HCT116 (cell line): ENCODE measurements at regions not wholly inside any gene's neighbourhood (a gene's known extent, or its start where the extent isn't known, plus 50 kb on each side); places are given as distances from the start of the nearest gene placed in this dataset.

Experiments
- ATAC-seq: fragments of 200-7000 bp; cut with Tn5 transposase; 2 replicates; pipeline ENCODE4 v1.9.1; 2020; ENCODE audit warnings: mild to moderate bottlenecking, moderate library complexity
- BruUV-seq: library from RNA; stranded (reverse); fragments of 400-500 nt; replicated peaks from 2 replicates; lab custom pipeline; 2021; lab: Mats Ljungman, UMichigan
- CTCF ChIA-PET: fragments of 300-600 bp; sonication (Branson Sonifier 250); formaldehyde crosslinking; loops from one replicate; lab custom pipeline; 2021; ENCODE audit warnings: antibody characterized with exemption; lab: Charles Lee
- POLR2A ChIA-PET: fragments of 300-600, 350-600 bp; sonication (Branson Sonifier 250); formaldehyde crosslinking; loops from one replicate; lab custom pipeline; 2021; ENCODE audit warnings: antibody characterized with exemption; lab: Charles Lee
- RAD21 ChIA-PET, 2 experiments: fragments of 300-600 bp; sonication (Branson Sonifier 250); formaldehyde crosslinking; loops; one replicate each; lab custom pipeline; 2023; ENCODE audit warnings: low total read pairs in 2 of 2; ENCODE audit not compliant: uncharacterized antibody in 2 of 2, unreplicated experiment in 2 of 2, low non-redundant PET in 1 of 2; lab: Charles Lee
- DNase-seq: peaks from one replicate; pipeline ENCODE4 v3.0.0-alpha.2; 2010; ENCODE audit warnings: low read depth, low spot score
- H2AFZ ChIP-seq: fragments of 200-600 bp; shearing (Covaris generic), sonication (generic); 2 replicates; pipeline ENCODE4 v1.6.1; 2017; ENCODE audit warnings: low read depth, mixed run types, mixed read lengths, antibody characterized with exemption, low read length; ENCODE audit not compliant: poor library complexity, severe bottlenecking
- H3K27ac ChIP-seq: 2 replicates; pipeline ENCODE4 v1.5.1; 2012; ENCODE audit warnings: low read depth, low read length
- H3K27me3 ChIP-seq: fragments of 200-600 bp; sonication (generic); 2 replicates; pipeline ENCODE4 v1.6.1; 2016; ENCODE audit warnings: mixed run types, low read length, mixed read lengths; ENCODE audit not compliant: insufficient read depth
- H3K36me3 ChIP-seq, 2 experiments: fragments of 200-500 bp in 1 of 2; fragments of 200-600 bp in 1 of 2; sonication (Bioruptor generic) in 1 of 2; sonication (generic) in 1 of 2; 2 replicates each; pipeline versions ENCODE4 v1.5.1 to v1.6.1; 2014 to 2016; ENCODE audit warnings: low read length in 2 of 2, inconsistent platforms in 1 of 2, mixed read lengths in 1 of 2, mixed run types in 1 of 2; ENCODE audit not compliant: insufficient read depth in 2 of 2, control insufficient read depth in 1 of 2
- H3K4me1 ChIP-seq, 2 experiments: fragments of 200-600 bp in 1 of 2; sonication (generic) in 1 of 2; 2 replicates each; pipeline versions ENCODE4 v1.5.1 to v1.6.1; 2012 to 2017; ENCODE audit warnings: low read length in 2 of 2, inconsistent platforms in 1 of 2, mild to moderate bottlenecking in 1 of 2, mixed read lengths in 1 of 2, mixed run types in 1 of 2, moderate library complexity in 1 of 2; ENCODE audit not compliant: insufficient read depth in 2 of 2, control insufficient read depth in 1 of 2
- H3K4me2 ChIP-seq: fragments of 200-600 bp; sonication (generic); 2 replicates; pipeline ENCODE4 v1.6.1; 2017; ENCODE audit warnings: mixed run types, low read length, mixed read lengths
- H3K4me3 ChIP-seq, 2 experiments: fragments of 200-600 bp in 1 of 2; sonication (generic) in 1 of 2; replicated peaks in 1 of 2; 2 replicates each; pipeline ENCODE4 v1.5.1; 2011 to 2016; ENCODE audit warnings: low read length in 2 of 2, control low read depth in 1 of 2, low read depth in 1 of 2, mild to moderate bottlenecking in 1 of 2, mixed read lengths in 1 of 2, mixed run types in 1 of 2
- H3K79me2 ChIP-seq: fragments of 200-600 bp; sonication (generic); 2 replicates; pipeline ENCODE4 v1.6.1; 2017; ENCODE audit warnings: mild to moderate bottlenecking, mixed run types, low read length, moderate library complexity, mixed read lengths; ENCODE audit not compliant: insufficient read depth
- H3K9ac ChIP-seq: fragments of 200-600 bp; sonication (generic); 2 replicates; pipeline ENCODE4 v1.6.1; 2016; ENCODE audit warnings: low read length, mixed read lengths
- H3K9me2 ChIP-seq: fragments of 200-600 bp; sonication (generic), shearing (Covaris generic); 2 replicates; pipeline ENCODE4 v1.6.1; 2017; ENCODE audit warnings: mixed run types, mild to moderate bottlenecking, moderate library complexity; ENCODE audit not compliant: insufficient read depth
- H3K9me3 ChIP-seq, 2 experiments: fragments of 200-500 bp in 1 of 2; fragments of 200-600 bp in 1 of 2; sonication (Bioruptor generic) in 1 of 2; sonication (generic) in 1 of 2; 2 replicates each; pipeline ENCODE4 v1.6.1; 2014 to 2017; ENCODE audit warnings: low read length in 2 of 2, mixed read lengths in 2 of 2, inconsistent platforms in 1 of 2, low read depth in 1 of 2, mild to moderate bottlenecking in 1 of 2, mixed run types in 1 of 2, moderate library complexity in 1 of 2; ENCODE audit not compliant: control insufficient read depth in 1 of 2, insufficient read depth in 1 of 2
- H4K20me1 ChIP-seq: fragments of 200-600 bp; sonication (generic), shearing (Covaris generic); 2 replicates; pipeline ENCODE4 v1.6.1; 2017; ENCODE audit warnings: mixed run types, mild to moderate bottlenecking, moderate library complexity; ENCODE audit not compliant: insufficient read depth
- CBX3 ChIP-seq: IDR thresholded peaks from 2 replicates; pipeline ENCODE4 v1.6.1; 2012; ENCODE audit warnings: low read depth
- ELF1 ChIP-seq: IDR thresholded peaks from 2 replicates; pipeline ENCODE4 v1.6.1; 2012; ENCODE audit warnings: low read depth, borderline replicate concordance
- EZH2phosphoT487 ChIP-seq: fragments of 200-600 bp; IDR thresholded peaks from 2 replicates; pipeline ENCODE4 v1.6.1; 2018; ENCODE audit warnings: antibody characterized with exemption, borderline replicate concordance
- JUND ChIP-seq: IDR thresholded peaks from 2 replicates; pipeline ENCODE4 v1.6.1; 2012
- POLR2A ChIP-seq: IDR thresholded peaks from 2 replicates; pipeline ENCODE4 v1.7.0; 2011; ENCODE audit warnings: borderline replicate concordance; ENCODE audit not compliant: insufficient read depth, insufficient read length; ENCODE audit errors: extremely low read depth
- POLR2AphosphoS5 ChIP-seq: IDR thresholded peaks from 2 replicates; pipeline ENCODE4 v1.6.1; 2011; ENCODE audit warnings: mild to moderate bottlenecking, low read depth, low read length, moderate library complexity
- RAD21 ChIP-seq: IDR thresholded peaks from 2 replicates; pipeline ENCODE4 v1.6.1; 2012; ENCODE audit warnings: low read depth, mild to moderate bottlenecking
- REST ChIP-seq: IDR thresholded peaks from 2 replicates; pipeline ENCODE4 v1.6.1; 2012; ENCODE audit warnings: low read depth
- SIN3A ChIP-seq: IDR thresholded peaks from 2 replicates; pipeline ENCODE4 v1.6.1; 2012; ENCODE audit warnings: low read depth
- SP1 ChIP-seq: IDR thresholded peaks from 2 replicates; pipeline ENCODE4 v1.6.1; 2012; ENCODE audit warnings: low read depth
- SRF ChIP-seq: IDR thresholded peaks from 2 replicates; pipeline ENCODE4 v1.6.1; 2012; ENCODE audit warnings: low read depth
- ZFX ChIP-seq: fragments of 450-650 bp; IDR thresholded peaks from 2 replicates; pipeline ENCODE4 v1.6.1; 2017
- ZNF274 ChIP-seq: fragments of 200-500 bp; sonication (Bioruptor generic); IDR thresholded peaks from 2 replicates; pipeline ENCODE4 v1.6.1; 2014; ENCODE audit warnings: mild to moderate bottlenecking, low read depth, low read length, inconsistent platforms
- intact Hi-C: fragments of 100-400 bp; cut with micrococcal nuclease; formaldehyde crosslinking; loops from 2 replicates; pipeline ENCODE4 v1.10.0; 2022

- Histone ChIP-seq H2AFZ (no peak overlapping the region), H3K9me2 (no peaks in the 10 kb centered on the region), H3K36me3 (no peaks in the 10 kb centered on the region), H3K9me3 (peaks cover 11 to 18% of the 10 kb centered on the region in 2 experiments; a peak in 3 of 4 replicates), H3K4me2 (no peak overlapping the region), H3K4me3 (no peak overlapping the region), H3K27me3 (no peaks in the 10 kb centered on the region), H3K9ac (no peak overlapping the region), H4K20me1 (no peaks in the 10 kb centered on the region), H3K4me1 (no peaks in the 10 kb centered on the region), H3K27ac (no peak overlapping the region), H3K79me2 (no peaks in the 10 kb centered on the region)
- ChIA-PET RAD21 (no interaction called here), POLR2A (no interaction called here), CTCF (no interaction called here)
- no peak for ATAC-seq
- intact Hi-C loops = no loop called here
- no TSS peak for BruUV-seq
- TF ChIP-seq POLR2AphosphoS5 (no peak), RAD21 (no peak), EZH2phosphoT487 (no peak), SIN3A (no peak), ZFX (no peak), ELF1 (no peak), ZNF274 (no peak), SRF (no peak), JUND (no peak), REST (no peak), POLR2A (no peak), CBX3 (no peak), SP1 (no peak)
- DNase-seq = no peak
Measured at GRCh38 chr4:45944000-45944399, 179.9 kb downstream of the GABRG1 start.
